ENCODE measurements at regions not wholly inside any gene's neighbourhood (a gene's known extent, or its start where the extent isn't known, plus 50 kb on each side); places are given as distances from the start of the nearest gene placed in this dataset.
"Not testable (repeated sequence)": the region's sequence is repeated elsewhere in the genome, so short reads cannot be mapped to it uniquely, and the experiment has no call there.

- DNase-seq = no peak
These were observed 96.2 kb downstream of the FASLG start for GRCh38 chr1:172755099-172755498.

GRCh38 chr1:172756024-172756423 lies 97.1 kb downstream of the FASLG start:
- no peak for DNase-seq

- DNase-seq = no peak
These were observed 99.4 kb downstream of the FASLG start for GRCh38 chr1:172758259-172758658.

GRCh38 chr1:172760121-172760520 lies 101.2 kb downstream of the FASLG start:
- no peak for DNase-seq

GRCh38 chr1:172761581-172762486 lies 102.9 kb downstream of the FASLG start:
- peak; percentile 64 for DNase-seq

GRCh38 chr1:172763057-172763456 lies 104.2 kb downstream of the FASLG start:
- DNase-seq = no peak

GRCh38 chr1:172764378-172764777 lies 105.5 kb downstream of the FASLG start:
- no peak for DNase-seq

GRCh38 chr1:172766462-172766861 lies 107.6 kb downstream of the FASLG start:
- DNase-seq = no peak

GRCh38 chr1:172770071-172770470 lies 111.2 kb downstream of the FASLG start:
- DNase-seq = no peak

- no peak for DNase-seq
These were observed 115.7 kb downstream of the FASLG start for GRCh38 chr1:172774561-172774960.

GRCh38 chr1:172775606-172776005 lies 116.7 kb downstream of the FASLG start:
- no peak for DNase-seq

- no peak for DNase-seq
These were observed 117.2 kb downstream of the FASLG start for GRCh38 chr1:172776071-172776470.

- DNase-seq = no peak
These were observed 118.9 kb downstream of the FASLG start for GRCh38 chr1:172777767-172778166.

GRCh38 chr1:172778456-172779455 lies 119.9 kb downstream of the FASLG start:
- no peak for DNase-seq

- peak; percentile 21 for DNase-seq
These were observed 120.6 kb downstream of the FASLG start for GRCh38 chr1:172779491-172779890.

GRCh38 chr1:172781513-172782140 lies 122.7 kb downstream of the FASLG start:
- DNase-seq = no peak

- DNase-seq = no peak
These were observed 130.9 kb downstream of the FASLG start for GRCh38 chr1:172789840-172790239.

- peak; percentile 39 for DNase-seq
These were observed 131.3 kb downstream of the FASLG start for GRCh38 chr1:172790245-172790644.

- DNase-seq = no peak
These were observed 134.9 kb downstream of the FASLG start for GRCh38 chr1:172793823-172794222.

- no peak for DNase-seq
These were observed 136.8 kb downstream of the FASLG start for GRCh38 chr1:172795741-172796140.

GRCh38 chr1:172799804-172800203 lies 140.9 kb downstream of the FASLG start:
- DNase-seq = not testable (repeated sequence)

- DNase-seq = no peak
These were observed 142.9 kb downstream of the FASLG start for GRCh38 chr1:172801771-172802322.

- DNase-seq = no peak
These were observed 150.8 kb downstream of the FASLG start for GRCh38 chr1:172809750-172810149.
